NOMO-1 treated with DMSO at 0.1 percent for 48 hours (cell line): ENCODE measurements at regions not wholly inside any gene's neighbourhood (a gene's known extent, or its start where the extent isn't known, plus 50 kb on each side); places are given as distances from the start of the nearest gene placed in this dataset.
"Not testable (repeated sequence)": the region's sequence is repeated elsewhere in the genome, so short reads cannot be mapped to it uniquely, and the experiment has no call there.

ENCODE experiments used
- DNase-seq: peaks from one replicate; lab custom pipeline; 2025; ENCODE audit not compliant: unreplicated experiment; lab: John Stamatoyannopoulos, UW

- DNase-seq: no peak
Measured at GRCh38 chr7:46076527-46076926, 155.5 kb upstream of the IGFBP3 start.

- no peak for DNase-seq
Measured at GRCh38 chr7:46072722-46073121, 151.7 kb upstream of the IGFBP3 start.

- DNase-seq: no peak
Measured at GRCh38 chr7:46071601-46072000, 150.5 kb upstream of the IGFBP3 start.

GRCh38 chr7:46071076-46071475 lies 150.0 kb upstream of the IGFBP3 start:
- DNase-seq: no peak

- no peak for DNase-seq
Measured at GRCh38 chr7:46068159-46068558, 147.1 kb upstream of the IGFBP3 start.

- no peak for DNase-seq
Measured at GRCh38 chr7:46059308-46060020, 138.4 kb upstream of the IGFBP3 start.

- DNase-seq: peak; percentile 91
Measured at GRCh38 chr7:46058086-46058823, 137.2 kb upstream of the IGFBP3 start.

GRCh38 chr7:46054915-46055314 lies 133.8 kb upstream of the IGFBP3 start:
- no peak for DNase-seq

GRCh38 chr7:46054272-46054671 lies 133.2 kb upstream of the IGFBP3 start:
- DNase-seq: no peak

- no peak for DNase-seq
Measured at GRCh38 chr7:46047581-46047980, 126.5 kb upstream of the IGFBP3 start.

- DNase-seq: not testable (repeated sequence)
Measured at GRCh38 chr7:46043338-46043737, 122.3 kb upstream of the IGFBP3 start.

GRCh38 chr7:46039813-46040212 lies 118.7 kb upstream of the IGFBP3 start:
- not testable (repeated sequence) for DNase-seq

- DNase-seq: no peak
Measured at GRCh38 chr7:46035166-46035565, 114.1 kb upstream of the IGFBP3 start.

- no peak for DNase-seq
Measured at GRCh38 chr7:46034056-46034768, 113.1 kb upstream of the IGFBP3 start.

GRCh38 chr7:46033592-46033991 lies 112.5 kb upstream of the IGFBP3 start:
- DNase-seq: no peak

GRCh38 chr7:46032942-46033341 lies 111.9 kb upstream of the IGFBP3 start:
- DNase-seq: no peak

GRCh38 chr7:46032353-46032752 lies 111.3 kb upstream of the IGFBP3 start:
- no peak for DNase-seq

GRCh38 chr7:46029111-46029704 lies 108.1 kb upstream of the IGFBP3 start:
- DNase-seq: no peak

GRCh38 chr7:46028246-46028645 lies 107.2 kb upstream of the IGFBP3 start:
- no peak for DNase-seq

GRCh38 chr7:46026741-46027140 lies 105.7 kb upstream of the IGFBP3 start:
- DNase-seq: no peak

GRCh38 chr7:46024263-46024916 lies 103.3 kb upstream of the IGFBP3 start:
- DNase-seq: no peak
